ENCODE measurements at regions not wholly inside any gene's neighbourhood (a gene's known extent, or its start where the extent isn't known, plus 50 kb on each side); places are given as distances from the start of the nearest gene placed in this dataset.

- no peaks in the 10 kb centered on the region for H3K27me3 ChIP-seq (ENCODE audit: insufficient read depth, low read length, poor library complexity)
- no peaks in the 10 kb centered on the region for H3K79me2 ChIP-seq (ENCODE audit: insufficient read depth, low read length)
- no peak for ATAC-seq (ENCODE audit: insufficient read depth, low read depth)
- no peak overlapping the region for H3K9ac ChIP-seq (ENCODE audit: low read depth, low read length)
- no peak overlapping the region for H2AFZ ChIP-seq (ENCODE audit: low read depth, low read length)
- no peak overlapping the region for H3K27ac ChIP-seq (ENCODE audit: low read length)
- no peak for TF ChIP-seq CTCF (IDR thresholded peaks at IDR 0.05; ENCODE audit: borderline replicate concordance, extremely low read depth, low read length, poor library complexity, severe bottlenecking)
- no peak for TF ChIP-seq EZH2 (IDR thresholded peaks at IDR 0.05; ENCODE audit: borderline replicate concordance, low read depth, low read length, severe bottlenecking)
- no peaks in the 10 kb centered on the region for H3K4me1 ChIP-seq (ENCODE audit: insufficient read depth, low read length)
- DNase-seq: no peak
- H3K9me3 ChIP-seq (ENCODE audit: insufficient read depth, low read length, severe bottlenecking): no peaks in the 10 kb centered on the region
- H3K4me2 ChIP-seq (ENCODE audit: insufficient read depth, low read length): no peak overlapping the region
- H3K36me3 ChIP-seq (ENCODE audit: insufficient read depth, low read length): no peaks in the 10 kb centered on the region
- H4K20me1 ChIP-seq (ENCODE audit: insufficient read depth, low read length): no peaks in the 10 kb centered on the region
- H3K4me3 ChIP-seq (ENCODE audit: low read depth in 1 of 2, low read length in 2 of 2): no peak overlapping the region
These were observed 149.4 kb upstream of the TARS1 start for GRCh38 chr5:33291216-33292000.

DNA sequence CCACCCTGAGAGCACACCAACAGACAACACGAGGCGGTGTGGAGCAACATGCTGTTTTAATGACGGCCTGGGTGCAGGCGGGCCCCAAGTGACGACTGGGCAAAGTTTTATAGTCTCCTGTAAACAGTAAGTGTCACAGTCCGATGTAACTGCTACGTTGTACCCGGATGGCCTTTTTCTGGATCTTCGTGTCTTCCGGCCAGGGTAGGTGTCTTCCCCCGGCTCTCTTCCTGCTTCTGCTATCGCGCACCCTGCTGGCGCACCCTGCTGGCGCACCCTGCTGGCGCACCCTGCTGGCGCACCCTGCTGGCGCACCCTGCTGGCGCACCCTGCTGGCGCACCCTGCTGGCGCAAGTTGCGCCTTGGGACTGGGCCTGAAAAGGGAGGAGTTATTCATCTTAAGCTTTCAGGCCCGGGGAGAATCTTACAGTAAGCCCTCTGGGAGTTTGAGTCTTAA lies 143.0 kb upstream of the TARS1 start:
- no peak overlapping the region for H2AFZ ChIP-seq (ENCODE audit: low read depth, low read length)
- peak; percentile 21 for TF ChIP-seq CTCF (IDR thresholded peaks at IDR 0.05; ENCODE audit: borderline replicate concordance, extremely low read depth, low read length, poor library complexity, severe bottlenecking)
- no peak for TF ChIP-seq EZH2 (IDR thresholded peaks at IDR 0.05; ENCODE audit: borderline replicate concordance, low read depth, low read length, severe bottlenecking)
- no peaks in the 10 kb centered on the region for H4K20me1 ChIP-seq (ENCODE audit: insufficient read depth, low read length)
- H3K9ac ChIP-seq (ENCODE audit: low read depth, low read length): no peak overlapping the region
- no peak overlapping the region for H3K27ac ChIP-seq (ENCODE audit: low read length)
- H3K36me3 ChIP-seq (ENCODE audit: insufficient read depth, low read length): no peaks in the 10 kb centered on the region
- H3K27me3 ChIP-seq (ENCODE audit: insufficient read depth, low read length, poor library complexity): no peaks in the 10 kb centered on the region
- H3K79me2 ChIP-seq (ENCODE audit: insufficient read depth, low read length): no peaks in the 10 kb centered on the region
- ATAC-seq (ENCODE audit: insufficient read depth, low read depth) (no peak), DNase-seq (no peak)
- H3K4me1 ChIP-seq (ENCODE audit: insufficient read depth, low read length): no peaks in the 10 kb centered on the region
- H3K4me2 ChIP-seq (ENCODE audit: insufficient read depth, low read length): no peak overlapping the region
- no peaks in the 10 kb centered on the region for H3K9me3 ChIP-seq (ENCODE audit: insufficient read depth, low read length, severe bottlenecking)
- no peak overlapping the region for H3K4me3 ChIP-seq (ENCODE audit: low read depth in 1 of 2, low read length in 2 of 2)

- H2AFZ ChIP-seq (ENCODE audit: low read depth, low read length): no peak overlapping the region
These were observed 141.1 kb upstream of the TARS1 start for GRCh38 chr5:33299621-33300208.

More at GRCh38 chr5:33299621-33300208, 141.1 kb upstream of the TARS1 start:
- H3K79me2 ChIP-seq (ENCODE audit: insufficient read depth, low read length): no peaks in the 10 kb centered on the region
- H3K4me2 ChIP-seq (ENCODE audit: insufficient read depth, low read length): no peak overlapping the region
- H3K9ac ChIP-seq (ENCODE audit: low read depth, low read length): no peak overlapping the region
- H3K9me3 ChIP-seq (ENCODE audit: insufficient read depth, low read length, severe bottlenecking): no peaks in the 10 kb centered on the region
- DNase-seq (no peak), ATAC-seq (ENCODE audit: insufficient read depth, low read depth) (no peak)
- TF ChIP-seq EZH2 (IDR thresholded peaks at IDR 0.05; ENCODE audit: borderline replicate concordance, low read depth, low read length, severe bottlenecking) (no peak), CTCF (IDR thresholded peaks at IDR 0.05; ENCODE audit: borderline replicate concordance, extremely low read depth, low read length, poor library complexity, severe bottlenecking) (peak; percentile 38)
- H3K27ac ChIP-seq (ENCODE audit: low read length): no peak overlapping the region
- no peaks in the 10 kb centered on the region for H3K36me3 ChIP-seq (ENCODE audit: insufficient read depth, low read length)
- H3K4me1 ChIP-seq (ENCODE audit: insufficient read depth, low read length): no peaks in the 10 kb centered on the region
- H3K27me3 ChIP-seq (ENCODE audit: insufficient read depth, low read length, poor library complexity): no peaks in the 10 kb centered on the region
- no peak overlapping the region for H3K4me3 ChIP-seq (ENCODE audit: low read depth in 1 of 2, low read length in 2 of 2)
- H4K20me1 ChIP-seq (ENCODE audit: insufficient read depth, low read length): no peaks in the 10 kb centered on the region
